HG03439 (cell line): ENCODE measurements at regions not wholly inside any gene's neighbourhood (a gene's known extent, or its start where the extent isn't known, plus 50 kb on each side); places are given as distances from the start of the nearest gene placed in this dataset.
"Not testable (repeated sequence)": the region's sequence is repeated elsewhere in the genome, so short reads cannot be mapped to it uniquely, and the experiment has no call there.

ENCODE experiments used
- ATAC-seq: cut with Tn5 transposase; IDR thresholded peaks from one replicate; pipeline ENCODE4 v1.9.1; 2021; ENCODE audit warnings: mild to moderate bottlenecking, moderate library complexity; ENCODE audit not compliant: unreplicated experiment

GRCh38 chr2:187679454-187679853 lies 125.2 kb upstream of the TFPI start:
- no peak for ATAC-seq

GRCh38 chr2:187684174-187684573 lies 129.9 kb upstream of the TFPI start:
- ATAC-seq, result no peak

GRCh38 chr2:187686416-187687024 lies 132.3 kb upstream of the TFPI start:
- no peak for ATAC-seq

GRCh38 chr2:187687585-187687984 lies 133.3 kb upstream of the TFPI start:
- ATAC-seq, result no peak

GRCh38 chr2:187689372-187689771 lies 135.1 kb upstream of the TFPI start:
- ATAC-seq, result no peak

GRCh38 chr2:187693923-187694322 lies 139.7 kb upstream of the TFPI start:
- no peak for ATAC-seq

- not testable (repeated sequence) for ATAC-seq
Observed at GRCh38 chr2:187696644-187697043, 142.4 kb upstream of the TFPI start.

- ATAC-seq, result no peak
Observed at GRCh38 chr2:187698374-187699110, 144.3 kb upstream of the TFPI start.

- ATAC-seq, result no peak
Observed at GRCh38 chr2:187702157-187702556, 147.9 kb upstream of the TFPI start.

- ATAC-seq, result no peak
Observed at GRCh38 chr2:187708272-187708671, 154.0 kb upstream of the TFPI start.

- ATAC-seq, result no peak
Observed at GRCh38 chr2:187709065-187709464, 154.8 kb upstream of the TFPI start.

- ATAC-seq, result no peak
Observed at GRCh38 chr2:187710791-187711521, 156.7 kb upstream of the TFPI start.

- ATAC-seq, result no peak
Observed at GRCh38 chr2:187715590-187715989, 161.4 kb upstream of the TFPI start.

GRCh38 chr2:187716301-187716700 lies 162.1 kb upstream of the TFPI start:
- ATAC-seq, result no peak

- no peak for ATAC-seq
Observed at GRCh38 chr2:187718092-187718491, 163.9 kb upstream of the TFPI start.

- ATAC-seq, result no peak
Observed at GRCh38 chr2:187719510-187719909, 165.3 kb upstream of the TFPI start.

- no peak for ATAC-seq
Observed at GRCh38 chr2:187748958-187749357, 194.7 kb upstream of the TFPI start.

- ATAC-seq, result no peak
Observed at GRCh38 chr2:187749804-187750431, 195.7 kb upstream of the TFPI start.

GRCh38 chr2:187768995-187769394 lies 214.8 kb upstream of the TFPI start:
- no peak for ATAC-seq

- no peak for ATAC-seq
Observed at GRCh38 chr2:187769437-187769836, 215.2 kb upstream of the TFPI start.

- ATAC-seq, result no peak
Observed at GRCh38 chr2:187774551-187775071, 220.4 kb upstream of the TFPI start.
